ENCODE measurements at regions not wholly inside any gene's neighbourhood (a gene's known extent, or its start where the extent isn't known, plus 50 kb on each side); places are given as distances from the start of the nearest gene placed in this dataset.

- no peak for TF ChIP-seq ATF2 (IDR thresholded peaks at IDR 0.05; ENCODE audit: low read length)
Measured at GRCh38 chr6:19299129-19299528, 538.0 kb upstream of the ID4 start (continued).

Measured in H1 (cell line).